ENCODE measurements at regions not wholly inside any gene's neighbourhood (a gene's known extent, or its start where the extent isn't known, plus 50 kb on each side); places are given as distances from the start of the nearest gene placed in this dataset.

DNA sequence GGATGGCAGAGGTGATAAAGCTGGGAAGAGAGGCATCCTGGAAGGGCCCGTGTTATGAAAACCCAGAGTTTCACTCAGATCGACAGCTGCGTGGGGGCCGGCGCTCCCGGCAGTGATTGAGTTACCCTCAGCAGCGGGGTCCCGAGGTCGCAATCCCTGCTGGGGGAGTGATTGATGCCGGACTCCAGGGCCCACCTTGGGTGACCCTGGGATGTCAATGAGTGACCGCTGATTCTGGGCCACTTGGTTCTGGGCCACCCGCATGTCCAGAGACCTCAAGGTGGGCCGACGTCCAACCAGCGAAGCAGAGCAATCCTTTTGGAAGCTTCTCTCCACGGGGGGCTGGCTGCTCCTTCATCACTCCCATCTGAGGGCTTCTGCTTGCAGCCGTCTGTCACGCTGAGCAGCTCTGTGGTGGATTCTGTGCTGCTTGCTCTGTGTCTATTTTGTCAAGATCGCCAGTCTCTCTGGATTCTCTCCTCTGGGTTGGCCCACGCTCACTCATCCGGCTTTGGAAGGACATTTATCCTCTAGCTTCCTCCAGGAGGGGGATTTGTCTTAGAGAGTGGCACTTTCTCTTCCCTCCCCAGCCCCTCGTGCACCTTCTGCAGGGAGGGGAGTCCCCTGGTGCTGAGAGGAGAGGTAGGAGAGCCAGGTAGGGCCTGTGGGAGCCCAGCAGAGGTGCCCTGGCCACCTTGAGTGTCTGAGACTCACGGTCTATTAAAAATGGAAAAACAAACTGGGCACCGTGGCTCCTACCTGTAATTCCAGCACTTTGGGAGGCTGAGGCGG, 110.9 kb upstream of the C1orf174 start:
- no peak for DNase-seq (ENCODE audit: extremely low read depth, low read depth)
- no peak for TF ChIP-seq CTCF (IDR thresholded peaks at IDR 0.05; ENCODE audit: low read depth, low read length, missing control alignments)

GRCh38 chr1:4016351-4017130, 116.5 kb upstream of the C1orf174 start:
- H3K4me3 ChIP-seq (replicated peaks; ENCODE audit: low read depth, low read length) = no peak overlapping the region
- TF ChIP-seq CTCF (IDR thresholded peaks at IDR 0.05; ENCODE audit: low read depth, low read length, missing control alignments) = no peak
- no peak for DNase-seq (ENCODE audit: extremely low read depth, low read depth)

More for the DNA sequence above, 110.9 kb upstream of the C1orf174 start:
- H3K4me3 ChIP-seq (replicated peaks; ENCODE audit: low read depth, low read length) = no peak overlapping the region

- no peak for TF ChIP-seq CTCF (IDR thresholded peaks at IDR 0.05; ENCODE audit: low read depth, low read length, missing control alignments)
- H3K4me3 ChIP-seq (replicated peaks; ENCODE audit: low read depth, low read length) = no peak overlapping the region
- DNase-seq (ENCODE audit: extremely low read depth, low read depth) = no peak
Measured at GRCh38 chr1:4017636-4018365, 117.7 kb upstream of the C1orf174 start.

- no peak for DNase-seq (ENCODE audit: extremely low read depth, low read depth)
- H3K4me3 ChIP-seq (replicated peaks; ENCODE audit: low read depth, low read length) = no peak overlapping the region
- no peak for TF ChIP-seq CTCF (IDR thresholded peaks at IDR 0.05; ENCODE audit: low read depth, low read length, missing control alignments)
Measured at GRCh38 chr1:4018466-4019146, 118.5 kb upstream of the C1orf174 start.

GRCh38 chr1:4019147-4019521, 119.1 kb upstream of the C1orf174 start:
- DNase-seq (ENCODE audit: extremely low read depth, low read depth) = no peak
- TF ChIP-seq CTCF (IDR thresholded peaks at IDR 0.05; ENCODE audit: low read depth, low read length, missing control alignments) = no peak
- no peak overlapping the region for H3K4me3 ChIP-seq (replicated peaks; ENCODE audit: low read depth, low read length)

- DNase-seq (ENCODE audit: extremely low read depth, low read depth) = no peak
- no peak overlapping the region for H3K4me3 ChIP-seq (replicated peaks; ENCODE audit: low read depth, low read length)
- no peak for TF ChIP-seq CTCF (IDR thresholded peaks at IDR 0.05; ENCODE audit: low read depth, low read length, missing control alignments)
Measured at GRCh38 chr1:4019606-4020331, 119.7 kb upstream of the C1orf174 start.

All from HFF-Myc (cell line).